Endometrial microvascular endothelial cells (primary cell): ENCODE measurements at regions not wholly inside any gene's neighbourhood (a gene's known extent, or its start where the extent isn't known, plus 50 kb on each side); places are given as distances from the start of the nearest gene placed in this dataset.
"Not testable (repeated sequence)": the region's sequence is repeated elsewhere in the genome, so short reads cannot be mapped to it uniquely, and the experiment has no call there.

Experiments
- in situ Hi-C: cut with HindIII; loops from 2 replicates; pipeline ENCODE4 v1.10.0; 2017; ENCODE audit warnings: low sequenced_read_pairs, low pct_unique_long_range_greater_than_20kb; ENCODE audit errors: inconsistent ontology term

- in situ Hi-C loops: no loop called here
Measured at GRCh38 chr13:44048326-44048725, 168.6 kb downstream of the LACC1 start.

DNA sequence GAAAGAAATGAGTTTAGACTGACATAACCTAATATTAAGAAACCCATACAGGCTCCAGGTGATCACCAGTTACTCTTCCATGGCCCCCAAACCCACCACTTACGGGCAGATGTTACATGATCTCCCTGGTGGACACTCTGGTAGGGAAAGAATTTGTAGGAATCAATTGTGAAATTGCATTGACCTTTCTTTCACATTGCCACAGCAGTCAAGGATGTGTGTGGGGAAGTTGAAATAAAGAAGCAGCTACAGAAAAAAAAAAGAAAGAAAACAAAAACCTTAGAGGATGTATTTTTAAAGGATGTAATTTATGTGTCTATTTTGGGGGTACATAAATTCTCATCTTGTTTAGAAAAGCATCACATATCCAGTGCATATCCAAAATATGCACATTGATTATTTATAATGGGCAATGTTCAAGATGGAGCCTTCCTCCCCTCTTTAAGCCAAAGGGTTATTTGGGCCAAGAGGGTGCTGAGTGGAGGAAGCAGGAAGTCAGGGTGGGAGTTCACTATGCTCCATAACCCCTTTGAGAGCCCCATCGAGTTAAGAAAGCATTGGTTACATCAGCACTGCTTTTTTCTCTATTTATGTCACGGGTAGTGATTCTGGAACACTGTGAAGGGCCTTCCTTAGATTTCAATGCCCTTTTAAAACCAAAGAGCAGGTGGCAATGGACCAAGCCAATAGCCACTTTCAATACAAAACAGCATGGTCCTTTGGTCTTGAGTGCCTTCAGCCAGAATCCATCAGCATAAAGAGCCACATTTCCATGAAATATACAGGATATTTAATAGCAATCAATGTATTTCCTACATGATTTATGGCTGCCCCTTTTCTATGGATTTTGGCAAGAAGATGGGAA, 169.6 kb downstream of the LACC1 start:
- in situ Hi-C loops: no loop called here

DNA sequence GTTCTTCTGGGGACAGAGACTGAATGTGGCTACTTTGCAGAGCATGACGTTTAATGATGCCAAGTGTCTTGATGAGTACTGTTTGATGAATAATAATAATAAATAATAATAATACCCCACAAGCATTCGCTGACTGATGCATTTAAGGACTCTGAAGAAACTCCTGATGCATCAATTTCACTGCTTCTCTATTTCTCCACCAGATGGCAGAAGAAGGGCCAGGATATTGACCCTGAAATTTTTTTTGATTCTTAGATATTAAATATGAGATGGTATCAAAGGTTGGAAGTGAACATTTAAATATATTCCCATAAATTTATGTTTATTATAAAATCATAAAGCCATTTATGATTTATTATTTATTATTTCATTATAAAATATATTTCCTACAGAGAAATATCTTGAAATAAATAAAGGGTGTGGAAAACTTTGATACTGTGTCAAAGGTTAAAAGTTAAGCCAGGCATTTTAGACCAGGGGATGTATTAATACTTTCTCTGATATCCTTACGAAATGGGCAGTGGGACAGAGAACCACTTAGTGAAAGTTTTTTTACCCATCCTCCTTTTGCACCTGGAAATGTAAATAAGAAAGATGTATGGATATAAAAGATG, 170.9 kb downstream of the LACC1 start:
- in situ Hi-C loops: no loop called here

DNA sequence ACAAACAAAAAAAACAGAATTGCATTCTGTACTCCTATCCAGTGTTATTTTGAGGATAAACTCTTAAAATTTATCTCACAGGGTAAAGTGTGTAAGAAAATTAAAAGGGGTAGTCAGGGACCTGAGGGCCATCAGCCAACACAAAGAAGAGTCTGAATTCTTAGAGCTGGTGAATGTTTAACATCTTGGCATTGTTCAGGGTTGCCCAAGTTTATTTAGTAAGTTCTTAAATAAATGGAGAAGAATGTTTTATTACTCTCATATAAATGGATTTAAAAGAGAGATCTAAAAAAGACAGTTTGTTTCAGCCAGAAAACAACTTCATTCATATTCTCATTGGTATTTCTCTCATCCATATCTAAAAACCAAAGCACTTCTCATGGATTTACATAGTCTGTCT, 171.7 kb downstream of the LACC1 start:
- in situ Hi-C loops: no loop called here

- in situ Hi-C loops: no loop called here
Measured at GRCh38 chr13:44051918-44052675, 172.4 kb downstream of the LACC1 start.

- in situ Hi-C loops: no loop called here
Measured at GRCh38 chr13:44052780-44053184, 173.1 kb downstream of the LACC1 start.

GRCh38 chr13:44053208-44053607, 173.5 kb downstream of the LACC1 start:
- in situ Hi-C loops: no loop called here

- in situ Hi-C loops: no loop called here
Measured at GRCh38 chr13:44054525-44054924, 174.8 kb downstream of the LACC1 start.

DNA sequence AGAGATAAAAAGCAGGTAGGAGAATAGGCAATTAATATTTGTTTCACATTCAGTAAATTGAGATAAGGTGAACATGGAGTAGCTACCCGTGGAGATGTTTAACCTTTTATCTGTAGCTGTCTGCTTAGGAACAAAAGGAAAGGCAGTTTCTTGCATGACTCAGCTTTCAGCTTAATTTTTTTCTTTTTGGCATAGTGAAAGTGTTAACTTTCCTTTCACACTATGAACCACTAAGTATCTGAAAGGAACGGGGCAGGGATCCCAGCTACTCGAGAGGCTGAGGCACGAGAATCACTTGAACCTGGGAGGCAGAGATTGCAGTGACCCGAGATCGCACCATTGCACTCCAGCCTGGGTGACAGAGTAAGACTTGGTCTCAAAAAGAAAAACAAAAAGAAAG, 176.0 kb downstream of the LACC1 start:
- in situ Hi-C loops: not testable (repeated sequence)

- in situ Hi-C loops: no loop called here
Measured at GRCh38 chr13:44058067-44058466, 178.4 kb downstream of the LACC1 start.

DNA sequence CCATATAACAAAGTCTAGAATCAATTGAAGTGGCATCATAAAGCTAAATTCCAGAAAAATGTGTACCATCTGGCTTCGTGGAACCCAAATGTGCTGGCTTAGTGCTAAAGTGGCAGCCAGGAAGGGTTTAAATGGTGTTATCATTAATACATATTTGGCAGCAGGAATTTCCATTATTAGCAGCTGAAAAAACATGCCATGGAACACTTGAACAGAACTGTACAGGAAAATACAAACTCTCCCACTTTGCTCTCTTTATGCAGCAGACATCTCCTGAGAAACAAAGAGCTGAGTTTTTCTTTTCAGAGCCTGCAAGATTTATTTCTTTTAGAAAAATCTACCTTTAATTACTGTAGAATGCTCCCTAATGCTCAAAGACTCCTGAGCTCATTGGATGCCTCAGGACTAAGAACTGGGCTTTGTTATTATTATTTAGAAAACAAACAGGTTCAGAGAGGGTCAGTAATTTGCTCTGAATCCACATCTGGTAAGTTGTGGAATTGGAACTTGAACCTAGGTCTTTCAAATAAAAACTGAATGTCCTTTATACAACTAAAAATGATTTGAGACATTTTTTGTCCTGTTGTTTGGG, 179.0 kb downstream of the LACC1 start:
- in situ Hi-C loops: no loop called here

GRCh38 chr13:44061876-44062275, 182.2 kb downstream of the LACC1 start:
- in situ Hi-C loops: no loop called here

- in situ Hi-C loops: no loop called here
Measured at GRCh38 chr13:44063467-44063866, 183.8 kb downstream of the LACC1 start.

DNA sequence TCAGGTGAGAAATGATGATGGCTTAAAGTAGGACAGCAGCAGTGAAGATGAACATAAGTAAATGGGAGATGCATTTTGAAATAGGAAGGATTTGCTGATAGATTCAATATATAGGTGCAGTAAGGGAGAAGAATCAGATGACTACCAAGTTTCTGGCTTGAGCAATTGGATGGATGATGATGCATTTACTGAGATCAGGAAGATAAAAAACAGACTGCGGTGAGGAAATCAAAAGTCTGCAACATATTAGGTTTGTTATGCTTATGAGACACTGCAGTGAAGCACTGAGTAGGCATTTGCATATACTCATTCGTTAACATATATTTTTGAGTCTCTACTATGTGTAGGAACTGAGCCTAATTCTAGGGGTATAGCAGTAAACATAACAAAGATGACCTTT, 184.2 kb downstream of the LACC1 start:
- in situ Hi-C loops: no loop called here

- in situ Hi-C loops: no loop called here
Measured at GRCh38 chr13:44064357-44064756, 184.7 kb downstream of the LACC1 start.

DNA sequence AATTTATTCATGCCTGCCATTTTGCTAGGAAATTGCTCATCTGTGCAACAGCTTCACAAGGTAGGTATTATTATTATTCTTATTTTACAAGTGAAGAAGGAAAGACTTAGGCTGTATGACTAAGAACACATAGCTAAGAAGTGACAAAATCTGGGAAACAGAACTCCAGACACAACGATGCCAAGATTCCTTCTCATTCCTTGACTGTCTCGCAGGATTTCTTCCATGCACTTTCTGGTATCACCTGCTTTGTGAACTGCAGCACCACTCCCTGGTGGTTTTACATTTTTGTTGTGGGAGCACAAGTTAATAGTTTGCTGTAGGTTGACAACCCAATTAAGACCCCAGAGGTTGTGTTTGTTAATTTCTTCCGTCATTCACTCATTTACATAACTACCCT, 188.5 kb downstream of the LACC1 start:
- in situ Hi-C loops: no loop called here

DNA sequence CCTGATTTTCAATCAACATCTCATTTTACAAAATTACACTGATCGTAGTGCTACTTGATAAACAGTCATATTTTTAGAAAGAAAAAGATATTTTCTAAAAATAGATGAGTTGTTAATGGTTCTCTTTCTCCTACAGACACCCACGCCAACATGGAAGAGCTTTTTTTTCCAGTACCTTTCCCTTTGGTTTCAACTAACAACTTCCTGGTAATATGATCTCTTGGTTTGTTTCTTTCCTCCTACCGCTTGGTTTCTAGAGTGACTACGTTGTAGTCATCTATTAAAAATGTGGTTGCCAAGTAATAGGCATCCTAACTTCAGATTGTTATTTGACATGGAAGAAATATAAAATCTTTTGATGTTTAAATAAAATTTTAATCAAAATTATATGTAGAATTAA, 189.0 kb downstream of the LACC1 start:
- in situ Hi-C loops: no loop called here

- in situ Hi-C loops: no loop called here
Measured at GRCh38 chr13:44072536-44072935, 192.8 kb downstream of the LACC1 start.

GRCh38 chr13:44074611-44075010, 194.9 kb downstream of the LACC1 start:
- in situ Hi-C loops: no loop called here
